AG04450 (cell line): ENCODE measurements at regions not wholly inside any gene's neighbourhood (a gene's known extent, or its start where the extent isn't known, plus 50 kb on each side); places are given as distances from the start of the nearest gene placed in this dataset.

Experiments
- CTCF ChIA-PET: fragments of 300-600, 350-600 bp; formaldehyde crosslinking; extraction: SDS; loops from one replicate; lab custom pipeline; 2022; ENCODE audit warnings: antibody characterized with exemption, inconsistent platforms; lab: Charles Lee
- POLR2A ChIA-PET: fragments of 350-600 bp; formaldehyde crosslinking; extraction: SDS; loops from one replicate; lab custom pipeline; 2021; ENCODE audit warnings: antibody characterized with exemption, inconsistent platforms; lab: Yijun Ruan, JAX
- DNase-seq: peaks from one replicate; pipeline ENCODE4 v3.0.0-alpha.2; 2011; ENCODE audit warnings: low read depth, low spot score
- H3K27ac ChIP-seq: one replicate; pipeline ENCODE4 v1.5.1; 2012; ENCODE audit warnings: low read depth, low read length, control low read depth
- H3K27me3 ChIP-seq: one replicate; pipeline ENCODE4 v1.6.0; 2012; ENCODE audit warnings: low read length; ENCODE audit not compliant: control insufficient read depth, insufficient read depth
- H3K4me3 ChIP-seq: 2 replicates; pipeline ENCODE4 v1.5.1; 2011; ENCODE audit warnings: mild to moderate bottlenecking, low read depth, low read length, control low read depth
- H3K9me3 ChIP-seq: 2 replicates; pipeline ENCODE4 v1.5.1; 2012; ENCODE audit warnings: low read length; ENCODE audit not compliant: control insufficient read depth, insufficient read depth
- TF ChIP-seq, protein P1 (sequence below): IDR thresholded peaks from 2 replicates; pipeline ENCODE4 v1.5.1; 2011; ENCODE audit warnings: low read depth, low read length, control low read depth, inconsistent platforms

- ChIA-PET POLR2A (no interaction called here), CTCF (interaction anchor here (0.6 kb wide), 1 partner anchor 973 kb away, joined by 5 read pairs; no protein-coding TSS in a partner anchor)
- H3K27ac ChIP-seq, result no peak overlapping the region
- H3K4me3 ChIP-seq, result no peak overlapping the region
- H3K9me3 ChIP-seq, result no peaks in the 10 kb centered on the region
- TF ChIP-seq, protein P1, sequence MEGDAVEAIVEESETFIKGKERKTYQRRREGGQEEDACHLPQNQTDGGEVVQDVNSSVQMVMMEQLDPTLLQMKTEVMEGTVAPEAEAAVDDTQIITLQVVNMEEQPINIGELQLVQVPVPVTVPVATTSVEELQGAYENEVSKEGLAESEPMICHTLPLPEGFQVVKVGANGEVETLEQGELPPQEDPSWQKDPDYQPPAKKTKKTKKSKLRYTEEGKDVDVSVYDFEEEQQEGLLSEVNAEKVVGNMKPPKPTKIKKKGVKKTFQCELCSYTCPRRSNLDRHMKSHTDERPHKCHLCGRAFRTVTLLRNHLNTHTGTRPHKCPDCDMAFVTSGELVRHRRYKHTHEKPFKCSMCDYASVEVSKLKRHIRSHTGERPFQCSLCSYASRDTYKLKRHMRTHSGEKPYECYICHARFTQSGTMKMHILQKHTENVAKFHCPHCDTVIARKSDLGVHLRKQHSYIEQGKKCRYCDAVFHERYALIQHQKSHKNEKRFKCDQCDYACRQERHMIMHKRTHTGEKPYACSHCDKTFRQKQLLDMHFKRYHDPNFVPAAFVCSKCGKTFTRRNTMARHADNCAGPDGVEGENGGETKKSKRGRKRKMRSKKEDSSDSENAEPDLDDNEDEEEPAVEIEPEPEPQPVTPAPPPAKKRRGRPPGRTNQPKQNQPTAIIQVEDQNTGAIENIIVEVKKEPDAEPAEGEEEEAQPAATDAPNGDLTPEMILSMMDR, result no peak
- no peak for DNase-seq
- H3K27me3 ChIP-seq, result no peaks in the 10 kb centered on the region
These were observed 64.2 kb upstream of the COX10 start for GRCh38 chr17:14004927-14005620.

DNA sequence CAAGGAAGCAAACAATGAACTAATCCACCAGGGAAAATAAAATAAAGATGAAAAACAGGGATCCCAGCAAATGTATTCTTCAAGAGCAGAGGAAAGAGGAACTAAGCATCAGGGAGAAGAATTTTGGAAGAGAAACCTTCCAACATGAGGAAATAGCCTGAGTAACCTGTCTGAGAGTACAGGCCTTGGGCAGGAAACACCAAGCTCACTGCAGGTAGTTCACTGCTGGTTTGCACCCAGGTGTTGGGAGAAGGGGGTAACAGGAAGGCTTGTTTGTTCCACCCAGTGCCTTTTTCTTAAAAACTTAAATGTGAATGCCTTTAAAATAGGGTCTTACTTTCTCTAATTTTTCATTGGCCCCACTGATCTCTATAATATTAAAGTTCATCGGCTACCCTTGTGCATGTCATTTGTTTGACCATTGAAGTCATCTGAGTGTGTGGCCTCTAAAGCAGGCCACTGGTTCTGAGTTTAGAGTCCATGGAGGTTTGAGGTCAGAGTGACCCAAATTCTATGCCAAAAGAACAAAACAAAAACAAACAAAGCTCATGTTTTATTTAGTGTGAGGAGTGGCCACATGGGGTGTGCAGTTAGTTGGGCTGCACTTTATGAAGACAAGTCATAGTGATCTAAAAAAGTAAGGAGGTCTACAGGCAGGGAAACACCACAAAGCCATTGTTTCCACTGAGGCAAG is 62.9 kb upstream of the COX10 start:
- ChIA-PET CTCF (interaction anchor here (0.7 kb wide), 1 partner anchor 1184 kb away, joined by 5 read pairs; no protein-coding TSS in a partner anchor), POLR2A (no interaction called here)
- DNase-seq, result no peak

DNA sequence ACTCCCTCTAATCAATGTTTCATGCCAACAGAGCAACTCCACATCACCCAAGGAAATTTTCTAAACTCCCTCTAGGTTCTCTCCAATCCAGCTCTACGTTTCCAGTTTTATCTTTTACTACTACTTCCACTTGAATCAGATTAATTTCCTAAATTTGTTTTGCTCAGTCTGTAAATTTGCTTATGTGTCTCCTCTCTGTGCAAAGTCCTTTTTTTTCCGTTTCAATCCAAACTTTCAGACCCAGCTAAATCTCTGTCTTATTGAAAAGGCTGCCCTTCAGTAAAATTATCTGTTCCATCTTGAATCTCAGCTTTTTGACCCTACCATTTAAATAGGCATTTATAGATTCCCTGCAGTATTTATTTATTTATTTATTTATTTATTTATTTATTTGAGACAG is 61.4 kb upstream of the COX10 start:
- ChIA-PET CTCF (no interaction called here), POLR2A (no interaction called here)
- Histone ChIP-seq H3K27me3 (no peaks in the 10 kb centered on the region), H3K9me3 (no peaks in the 10 kb centered on the region), H3K27ac (no peak overlapping the region), H3K4me3 (no peak overlapping the region)
- TF ChIP-seq, protein P1, result no peak
- no peak for DNase-seq

More for the DNA sequence above, 62.9 kb upstream of the COX10 start:
- Histone ChIP-seq H3K27me3 (no peaks in the 10 kb centered on the region), H3K27ac (no peak overlapping the region), H3K4me3 (no peak overlapping the region), H3K9me3 (no peaks in the 10 kb centered on the region)
- TF ChIP-seq, protein P1, result no peak

GRCh38 chr17:14011036-14011692 is 58.1 kb upstream of the COX10 start:
- CTCF ChIA-PET, result interaction anchor here (1.3 kb wide), 1 partner anchor 14 kb away, joined by 4 read pairs; no protein-coding TSS in a partner anchor
- TF ChIP-seq, protein P1, result no peak
- Histone ChIP-seq H3K4me3 (no peak overlapping the region), H3K9me3 (no peaks in the 10 kb centered on the region), H3K27ac (no peak overlapping the region), H3K27me3 (no peaks in the 10 kb centered on the region)
- no peak for DNase-seq
- POLR2A ChIA-PET, result no interaction called here
